GM23248 (cell line): ENCODE measurements at regions not wholly inside any gene's neighbourhood (a gene's known extent, or its start where the extent isn't known, plus 50 kb on each side); places are given as distances from the start of the nearest gene placed in this dataset.

Experiments used
- EZH2 ChIP-seq: fragments of 200-600 bp; sonication (generic); IDR thresholded peaks from 2 replicates; pipeline ENCODE4 v1.6.1; 2018; ENCODE audit warnings: antibody characterized with exemption, mild to moderate bottlenecking; ENCODE audit not compliant: insufficient read depth, poor library complexity, severe bottlenecking
- EZH2phosphoT487 ChIP-seq: fragments of 200-600 bp; sonication (generic); IDR thresholded peaks from 2 replicates; pipeline ENCODE4 v1.6.1; 2018; ENCODE audit warnings: antibody characterized with exemption, moderate library complexity, mild to moderate bottlenecking, low read depth; ENCODE audit not compliant: insufficient read depth

- TF ChIP-seq EZH2: no peak
- TF ChIP-seq EZH2phosphoT487: no peak
These were observed 55.0 kb upstream of the CPLX2 start for GRCh38 chr5:175816348-175816747.
